ENCODE measurements at regions not wholly inside any gene's neighbourhood (a gene's known extent, or its start where the extent isn't known, plus 50 kb on each side); places are given as distances from the start of the nearest gene placed in this dataset.

DNA sequence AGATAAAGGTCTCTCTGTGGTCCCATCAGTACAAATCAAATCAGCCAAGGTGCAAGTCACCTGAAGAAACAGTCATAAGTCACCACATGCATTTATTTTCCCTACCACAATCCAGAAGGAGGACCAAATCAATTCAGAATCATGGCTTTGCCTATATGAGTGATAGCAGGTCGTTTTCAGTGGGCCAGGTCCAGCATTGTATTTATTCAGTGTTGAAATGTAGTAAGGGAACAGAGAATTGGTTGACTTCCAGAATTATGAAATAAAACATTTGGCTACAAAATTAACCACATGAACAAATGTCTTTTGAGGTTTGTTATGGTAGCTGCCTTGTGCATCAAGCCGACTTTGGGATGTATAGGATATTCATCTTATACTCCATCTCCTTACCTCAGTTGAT lies 88.4 kb downstream of the POLR1F start:
- no peak for TF ChIP-seq ELK1 (IDR thresholded peaks at IDR 0.05; ENCODE audit: borderline replicate concordance, low read depth, low read length)
- TF ChIP-seq CEBPB (IDR thresholded peaks at IDR 0.05; ENCODE audit: low read depth, low read length) = no peak
- no peak for TF ChIP-seq MAZ (IDR thresholded peaks at IDR 0.05; ENCODE audit: borderline replicate concordance, low read depth, low read length)
- no peak for TF ChIP-seq USF2 (IDR thresholded peaks at IDR 0.05; ENCODE audit: low read depth, low read length)
- no peak for TF ChIP-seq SMC3 (IDR thresholded peaks at IDR 0.05; ENCODE audit: low read depth, low read length)
- TF ChIP-seq POLR2A (IDR thresholded peaks at IDR 0.05; ENCODE audit: low read depth, low read length) = no peak
- TF ChIP-seq CHD1 (IDR thresholded peaks at IDR 0.05; ENCODE audit: low read depth, low read length) = no peak
- TF ChIP-seq NFE2L2 (IDR thresholded peaks at IDR 0.05; ENCODE audit: low read depth, low read length) = no peak
- TF ChIP-seq FOS (IDR thresholded peaks at IDR 0.05; ENCODE audit: low read depth, low read length) = no peak
- TF ChIP-seq RAD21 (IDR thresholded peaks at IDR 0.05; ENCODE audit: low read length) = no peak
- in situ Hi-C loops (cut with MboI; ENCODE audit: low sequenced_read_pairs) = no loop called here
- intact Hi-C loops (cut with micrococcal nuclease) = no loop called here
- Histone ChIP-seq H3K27me3 (ENCODE audit: control insufficient read depth, insufficient read depth, low read length) (no peaks in the 10 kb centered on the region), H3K36me3 (ENCODE audit: control insufficient read depth, insufficient read depth, low read length) (no peaks in the 10 kb centered on the region), H2BK20ac (ENCODE audit: low read depth, low read length) (no peak overlapping the region), H3K18ac (ENCODE audit: low read depth, low read length) (no peak overlapping the region), H4K20me1 (ENCODE audit: insufficient read depth, low read length) (no peaks in the 10 kb centered on the region), H2AK9ac (replicated peaks; ENCODE audit: low read depth, low read length, poor library complexity) (no peak overlapping the region), H3K56ac (ENCODE audit: extremely low read depth, insufficient read depth, low read length) (no peak overlapping the region), H4K8ac (ENCODE audit: low read depth in 2 of 2, low read length in 2 of 2) (no peak overlapping the region), H2BK5ac (ENCODE audit: low read depth, low read length, poor library complexity, severe bottlenecking) (no peak overlapping the region), H3K9ac (ENCODE audit: low read depth, low read length) (no peak overlapping the region), H3K79me1 (ENCODE audit: low read depth in 1 of 2, low read length in 2 of 2) (no peaks in the 10 kb centered on the region), H3K9me1 (ENCODE audit: insufficient read depth, low read length) (no peaks in the 10 kb centered on the region), H3K9me3 (ENCODE audit: control insufficient read depth, insufficient read depth, low read length) (no peaks in the 10 kb centered on the region), H3K27ac (ENCODE audit: insufficient read depth, low read length) (no peak overlapping the region), H2AFZ (replicated peaks; ENCODE audit: low read length, poor library complexity) (no peak overlapping the region), H2BK120ac (ENCODE audit: low read depth, low read length) (no peak overlapping the region), H2AK5ac (ENCODE audit: low read depth, low read length) (no peak overlapping the region), H3K14ac (replicated peaks; ENCODE audit: low read depth, low read length) (no peak overlapping the region), H2BK15ac (ENCODE audit: low read depth, low read length) (no peak overlapping the region), H4K91ac (ENCODE audit: insufficient read depth, low read depth, low read length) (no peak overlapping the region), H3K4me1 (ENCODE audit: control insufficient read depth, insufficient read depth, low read length) (no peaks in the 10 kb centered on the region), H4K5ac (ENCODE audit: low read depth, low read length) (no peak overlapping the region), H3K4ac (ENCODE audit: low read depth, low read length) (no peak overlapping the region), H3K4me2 (ENCODE audit: low read depth, low read length) (no peak overlapping the region), H3K4me3 (ENCODE audit: insufficient read depth, low read depth, low read length) (no peak overlapping the region), H3K23ac (ENCODE audit: low read depth, low read length) (no peak overlapping the region)
- WGBS, 2 experiments (ENCODE audit: extremely low coverage in 2 of 2, insufficient read length in 1 of 2) = no CpG with 5 or more reads among the region's 2 CpGs
- ChIA-PET CTCF (no interaction called here), POLR2A (ENCODE audit: unreplicated experiment) (no interaction called here)
- no peak for DNase-seq
- no TSS peak for BruUV-seq (replicated peaks)
- dilution Hi-C loops (cut with HindIII; ENCODE audit: low sequenced_read_pairs, unreplicated experiment) = no loop called here
- ATAC-seq (ENCODE audit: low read depth) = no peak
